GM23248 (cell line): ENCODE measurements at regions not wholly inside any gene's neighbourhood (a gene's known extent, or its start where the extent isn't known, plus 50 kb on each side); places are given as distances from the start of the nearest gene placed in this dataset.

Source experiments
- EZH2 ChIP-seq: fragments of 200-600 bp; sonication (generic); IDR thresholded peaks from 2 replicates; pipeline ENCODE4 v1.6.1; 2018; ENCODE audit warnings: antibody characterized with exemption, mild to moderate bottlenecking; ENCODE audit not compliant: insufficient read depth, poor library complexity, severe bottlenecking
- EZH2phosphoT487 ChIP-seq: fragments of 200-600 bp; sonication (generic); IDR thresholded peaks from 2 replicates; pipeline ENCODE4 v1.6.1; 2018; ENCODE audit warnings: antibody characterized with exemption, moderate library complexity, mild to moderate bottlenecking, low read depth; ENCODE audit not compliant: insufficient read depth

DNA sequence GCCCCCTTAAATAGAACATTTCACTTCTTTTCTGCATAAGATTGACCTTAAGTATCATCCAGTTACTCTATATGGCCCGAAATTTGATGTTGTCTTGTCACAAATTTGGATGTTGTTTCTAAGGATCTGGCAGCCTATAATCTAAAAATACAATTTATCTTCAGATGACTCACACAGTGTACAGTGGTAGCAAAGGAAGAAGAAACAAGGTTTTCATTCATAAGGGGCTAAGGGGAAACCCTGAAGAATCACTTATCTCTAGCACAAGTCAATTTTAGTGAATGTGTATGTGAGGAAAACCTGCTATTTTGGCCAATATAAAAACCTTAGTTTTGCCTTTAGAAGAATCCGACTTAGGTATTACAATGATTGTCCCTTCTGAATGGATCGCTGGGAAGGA is 606.3 kb upstream of the LRFN5 start:
- no peak for TF ChIP-seq EZH2
- no peak for TF ChIP-seq EZH2phosphoT487
